ENCODE measurements at regions not wholly inside any gene's neighbourhood (a gene's known extent, or its start where the extent isn't known, plus 50 kb on each side); places are given as distances from the start of the nearest gene placed in this dataset.
A peak's percentile ranks its signal among the peaks of the same experiment; 100 is the strongest.
"Not testable (repeated sequence)": the region's sequence is repeated elsewhere in the genome, so short reads cannot be mapped to it uniquely, and the experiment has no call there.

- no peak for DNase-seq (ENCODE audit: low spot score)
These were observed 162.3 kb downstream of the BMP7 start for GRCh38 chr20:57104113-57104512.

GRCh38 chr20:57104651-57105204, 161.7 kb downstream of the BMP7 start:
- no peak for DNase-seq (ENCODE audit: low spot score)

- peak; percentile 78 for DNase-seq (ENCODE audit: low spot score)
These were observed 160.3 kb downstream of the BMP7 start for GRCh38 chr20:57106030-57106682.

- no peak for DNase-seq (ENCODE audit: low spot score)
These were observed 159.7 kb downstream of the BMP7 start for GRCh38 chr20:57106692-57107091.

- no peak for DNase-seq (ENCODE audit: low spot score)
These were observed 159.2 kb downstream of the BMP7 start for GRCh38 chr20:57107208-57107607.

GRCh38 chr20:57108218-57108617, 158.2 kb downstream of the BMP7 start:
- no peak for DNase-seq (ENCODE audit: low spot score)

GRCh38 chr20:57108742-57109570, 157.5 kb downstream of the BMP7 start:
- DNase-seq (ENCODE audit: low spot score), result no peak

GRCh38 chr20:57109571-57109953, 156.9 kb downstream of the BMP7 start:
- DNase-seq (ENCODE audit: low spot score), result no peak

GRCh38 chr20:57110121-57111027, 156.1 kb downstream of the BMP7 start:
- DNase-seq (ENCODE audit: low spot score), result not testable (repeated sequence)

- DNase-seq (ENCODE audit: low spot score), result no peak
These were observed 155.4 kb downstream of the BMP7 start for GRCh38 chr20:57111028-57111373.

GRCh38 chr20:57112448-57112847, 154.0 kb downstream of the BMP7 start:
- no peak for DNase-seq (ENCODE audit: low spot score)

GRCh38 chr20:57114290-57115005, 152.0 kb downstream of the BMP7 start:
- DNase-seq (ENCODE audit: low spot score), result no peak

- no peak for DNase-seq (ENCODE audit: low spot score)
These were observed 149.1 kb downstream of the BMP7 start for GRCh38 chr20:57117296-57117695.

GRCh38 chr20:57118107-57118769, 148.2 kb downstream of the BMP7 start:
- DNase-seq (ENCODE audit: low spot score), result peak; percentile 23
